Adipose tissue (tissue), 3 donors: ENCODE measurements at regions not wholly inside any gene's neighbourhood (a gene's known extent, or its start where the extent isn't known, plus 50 kb on each side); places are given as distances from the start of the nearest gene placed in this dataset.

Experiments used
- H3K27ac ChIP-seq: one replicate; pipeline ENCODE4 v1.5.1; 2013; ENCODE audit warnings: low read depth, low read length
- WGBS, 3 donors: extraction: QIAGEN DNeasy Blood & Tissue Kit; methylation state at CpG; one replicate each; pipeline ENCODE4 v1.1.7; 2013; 5-methylcytosine and 5-hydroxymethylcytosine counted together
- donor health status: healthy with polysubstance abuse.
- donor health status: Bipolar disorder and iron deficiency.
- donor health status: healthy.

GRCh38 chr7:27398851-27399250 is 156.2 kb downstream of the EVX1 start:
- H3K27ac ChIP-seq: no peak overlapping the region
- 49 to 71% (median 64%) methylated on average over 3 of the region's 3 CpGs for whole genome bisulfite sequencing, 3 donors

- 42 to 68% (median 42%) methylated on average over 11 of the region's 11 CpGs for WGBS, 3 donors
- no peak overlapping the region for H3K27ac ChIP-seq
These were observed 157.4 kb downstream of the EVX1 start for GRCh38 chr7:27399791-27400567.

GRCh38 chr7:27405780-27406179 is 163.2 kb downstream of the EVX1 start:
- H3K27ac ChIP-seq: no peak overlapping the region
- 86 to 92% (median 90%) methylated on average over 8 of the region's 8 CpGs for WGBS, 3 donors

- WGBS, 3 donors: 57 to 91% (median 81%) methylated on average over 3 of the region's 3 CpGs
- no peak overlapping the region for H3K27ac ChIP-seq
These were observed 166.7 kb downstream of the EVX1 start for GRCh38 chr7:27409311-27409710.

DNA sequence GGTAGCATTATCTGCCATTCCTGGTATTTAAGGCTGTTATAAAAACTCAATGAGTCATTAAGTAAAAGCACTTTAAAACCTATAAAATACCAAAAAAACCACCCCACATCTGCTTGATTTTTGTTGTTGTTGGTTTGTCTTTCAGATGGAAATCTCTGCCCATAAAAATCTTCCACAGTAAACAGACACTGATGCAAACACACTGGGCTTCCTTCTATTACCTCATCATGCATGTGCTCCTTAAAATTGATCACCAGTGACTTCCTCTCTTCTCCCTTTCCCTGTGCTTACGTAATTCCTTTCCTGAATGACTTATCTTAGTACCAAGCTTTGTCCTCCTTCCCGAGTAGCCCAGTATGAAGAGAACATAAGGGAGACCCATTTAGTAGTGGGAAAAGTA is 167.2 kb downstream of the EVX1 start:
- H3K27ac ChIP-seq: no peak overlapping the region
- 40 to 76% (median 44%) methylated on average over 2 of the region's 2 CpGs for WGBS, 3 donors

GRCh38 chr7:27410812-27411544 is 168.4 kb downstream of the EVX1 start:
- H3K27ac ChIP-seq: no peak overlapping the region
- WGBS, 3 donors: 54 to 79% (median 77%) methylated on average over 5 of the region's 5 CpGs

GRCh38 chr7:27412164-27412563 is 169.6 kb downstream of the EVX1 start:
- 92 to 98% (median 94%) methylated on average over 7 of the region's 7 CpGs for WGBS, 3 donors
- H3K27ac ChIP-seq: no peak overlapping the region

DNA sequence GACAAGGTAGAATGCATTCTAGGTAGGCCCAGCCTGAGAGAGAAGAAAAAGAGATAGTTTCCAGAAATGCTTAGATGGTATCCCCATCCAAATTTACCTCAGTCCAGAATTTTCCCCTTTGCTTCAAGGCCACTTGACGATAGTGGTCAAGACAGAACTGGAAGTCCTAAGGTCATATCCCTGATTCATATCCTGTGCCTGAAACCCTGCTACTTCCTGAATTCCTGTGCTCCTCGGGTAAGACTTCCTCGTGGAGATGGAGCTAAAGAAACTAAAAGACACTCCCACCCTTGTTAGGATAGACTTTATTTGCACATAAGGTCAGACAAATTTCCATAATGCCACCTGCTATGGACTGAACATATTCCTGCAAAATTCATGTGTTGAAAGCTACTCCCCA is 175.9 kb downstream of the EVX1 start:
- no peak overlapping the region for H3K27ac ChIP-seq
- WGBS, 3 donors: 47 to 69% (median 56%) methylated on average over 3 of the region's 3 CpGs

- 35 to 91% (median 82%) methylated on average over 2 of the region's 2 CpGs for WGBS, 3 donors
- no peak overlapping the region for H3K27ac ChIP-seq
These were observed 177.1 kb downstream of the EVX1 start for GRCh38 chr7:27419581-27420177.

- H3K27ac ChIP-seq: no peak overlapping the region
- whole genome bisulfite sequencing, 3 donors: 36 to 69% (median 68%) methylated on average over 2 of the region's 2 CpGs
These were observed 178.1 kb downstream of the EVX1 start for GRCh38 chr7:27420702-27421101.

GRCh38 chr7:27423290-27423689 is 180.7 kb downstream of the EVX1 start:
- H3K27ac ChIP-seq: no peak overlapping the region

GRCh38 chr7:27423821-27424220 is 181.2 kb downstream of the EVX1 start:
- no peak overlapping the region for H3K27ac ChIP-seq
- 82 to 95% (median 83%) methylated on average over 10 of the region's 10 CpGs for WGBS, 3 donors

More at GRCh38 chr7:27423290-27423689, 180.7 kb downstream of the EVX1 start:
- 81 to 91% (median 87%) methylated on average over 8 of the region's 8 CpGs for WGBS, 3 donors

DNA sequence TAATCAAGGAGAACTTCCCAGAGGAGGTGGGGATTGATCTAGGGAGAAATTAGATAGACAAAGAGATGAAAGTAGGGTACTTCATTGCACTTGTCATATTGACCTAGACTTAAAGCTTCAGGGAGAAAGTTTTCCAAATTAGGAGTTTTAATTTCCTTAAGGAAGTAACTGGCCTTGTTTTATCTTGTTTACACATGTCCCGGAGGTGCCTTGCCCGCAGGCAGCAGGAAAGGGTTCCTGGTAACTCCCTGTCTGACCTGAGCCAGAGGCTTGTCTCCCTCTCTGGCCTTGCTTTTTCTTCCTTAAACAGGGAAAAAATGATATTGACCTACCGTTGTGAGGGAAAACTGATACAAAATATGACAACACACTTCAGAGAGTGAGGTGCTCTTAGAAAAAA is 181.6 kb downstream of the EVX1 start:
- H3K27ac ChIP-seq: no peak overlapping the region
- WGBS, 3 donors: 23 to 59% (median 39%) methylated on average over 3 of the region's 3 CpGs

GRCh38 chr7:27424749-27425148 is 182.1 kb downstream of the EVX1 start:
- WGBS, 3 donors: 35 to 45% (median 38%) methylated on average over 4 of the region's 4 CpGs
- no peak overlapping the region for H3K27ac ChIP-seq

DNA sequence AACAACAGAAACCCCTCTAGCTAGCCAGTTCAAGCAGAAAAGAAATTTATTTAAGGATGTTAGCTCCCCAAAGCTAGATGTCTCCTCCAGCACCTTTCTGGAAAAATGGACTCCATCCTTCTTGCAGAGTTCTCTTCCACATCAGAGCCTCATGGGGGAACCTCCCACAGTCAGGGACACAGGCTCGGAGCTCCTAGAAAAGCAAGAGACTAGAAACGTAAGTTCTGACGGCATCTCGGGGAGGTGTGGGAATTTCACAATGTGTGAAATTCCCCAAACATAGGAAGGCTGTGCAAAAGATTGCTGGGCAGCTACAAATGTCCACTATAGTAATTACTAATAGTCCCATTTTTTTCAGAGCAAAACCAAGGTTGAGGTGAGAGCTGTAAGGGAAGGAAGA is 184.8 kb downstream of the EVX1 start:
- H3K27ac ChIP-seq: no peak overlapping the region
- 53 to 86% (median 81%) methylated on average over 4 of the region's 4 CpGs for WGBS, 3 donors

GRCh38 chr7:27430105-27430504 is 187.5 kb downstream of the EVX1 start:
- H3K27ac ChIP-seq: no peak overlapping the region
- 69 to 84% (median 78%) methylated on average over 2 of the region's 2 CpGs for WGBS, 3 donors

DNA sequence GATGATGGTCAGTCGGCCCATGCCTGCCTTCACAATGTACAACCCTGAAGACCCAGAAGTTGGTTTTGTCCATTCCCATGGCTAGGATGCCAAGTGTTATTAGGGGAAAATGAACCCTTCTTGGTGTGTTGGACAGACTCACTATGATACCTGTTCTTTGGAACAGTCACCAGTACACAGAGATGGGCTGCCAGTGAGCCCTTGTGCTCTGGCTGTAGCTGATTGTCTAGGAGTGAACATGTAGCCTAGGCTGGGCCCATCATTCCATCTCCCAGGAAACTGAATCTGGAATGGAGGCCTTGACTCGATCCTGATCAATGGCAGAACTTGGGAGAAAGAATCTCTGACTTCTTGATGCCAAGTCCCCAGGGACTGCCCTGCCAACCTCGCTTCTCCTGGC is 188.9 kb downstream of the EVX1 start:
- 88 to 97% (median 92%) methylated on average over 3 of the region's 3 CpGs for WGBS, 3 donors
- no peak overlapping the region for H3K27ac ChIP-seq

- 76 to 92% (median 87%) methylated on average over 1 of the region's 1 CpG for WGBS, 3 donors
- H3K27ac ChIP-seq: no peak overlapping the region
These were observed 191.0 kb downstream of the EVX1 start for GRCh38 chr7:27433581-27433980.

- 76 to 79% (median 79%) methylated on average over 5 of the region's 5 CpGs for WGBS, 3 donors
- no peak overlapping the region for H3K27ac ChIP-seq
These were observed 192.3 kb downstream of the EVX1 start for GRCh38 chr7:27434756-27435400.
